Panc1 (cell line): ENCODE measurements at regions not wholly inside any gene's neighbourhood (a gene's known extent, or its start where the extent isn't known, plus 50 kb on each side); places are given as distances from the start of the nearest gene placed in this dataset.

ENCODE experiments used
- ATAC-seq: fragments of 200-7000 bp; cut with Tn5 transposase; 2 replicates; pipeline ENCODE4 v1.9.1; 2020; ENCODE audit warnings: mild to moderate bottlenecking, moderate library complexity
- BruUV-seq: library from RNA; stranded (reverse); fragments of 400-500 nt; replicated peaks from 2 replicates; lab custom pipeline; 2021; lab: Mats Ljungman, UMichigan
- CTCF ChIA-PET: fragments of 300-600 bp; sonication (Branson Sonifier 250); formaldehyde crosslinking; loops from one replicate; lab custom pipeline; 2022; ENCODE audit warnings: antibody characterized with exemption; lab: Charles Lee
- POLR2A ChIA-PET: fragments of 300-600 bp; sonication (Branson Sonifier 250); formaldehyde crosslinking; loops from one replicate; lab custom pipeline; 2022; ENCODE audit warnings: antibody characterized with exemption; lab: Charles Lee
- DNase-seq: peaks from one replicate; pipeline ENCODE4 v3.0.0-alpha.2; 2010; ENCODE audit warnings: low read depth, low spot score
- H3K27ac ChIP-seq: 2 replicates; pipeline ENCODE4 v1.5.1; 2011; ENCODE audit warnings: mild to moderate bottlenecking, low read length, inconsistent platforms
- H3K27me3 ChIP-seq: fragments of 200-500 bp; sonication (Bioruptor generic); 2 replicates; pipeline ENCODE4 v1.6.0; 2014; ENCODE audit warnings: low read length, inconsistent platforms; ENCODE audit not compliant: control insufficient read depth, insufficient read depth
- H3K36me3 ChIP-seq: fragments of 200-500 bp; sonication (Bioruptor generic); 2 replicates; pipeline ENCODE4 v1.5.1; 2014; ENCODE audit warnings: inconsistent platforms, mild to moderate bottlenecking, low read length, moderate library complexity; ENCODE audit not compliant: control insufficient read depth, insufficient read depth
- H3K4me1 ChIP-seq: 2 replicates; pipeline ENCODE4 v1.5.1; 2011; ENCODE audit warnings: inconsistent platforms, mild to moderate bottlenecking, low read length, moderate library complexity; ENCODE audit not compliant: control insufficient read depth, insufficient read depth
- H3K4me3 ChIP-seq, 2 experiments: 2 replicates each; pipeline ENCODE4 v1.5.1; 2011 to 2012; ENCODE audit warnings: low read depth in 2 of 2, low read length in 2 of 2, mild to moderate bottlenecking in 2 of 2, inconsistent platforms in 1 of 2, moderate library complexity in 1 of 2
- H3K9me3 ChIP-seq: fragments of 200-500 bp; sonication (Bioruptor generic); 2 replicates; pipeline ENCODE4 v1.5.1; 2014; ENCODE audit warnings: low read depth, mild to moderate bottlenecking, inconsistent platforms, low read length, moderate library complexity; ENCODE audit not compliant: control insufficient read depth, insufficient read depth
- POLR2AphosphoS5 ChIP-seq: IDR thresholded peaks from 2 replicates; pipeline ENCODE4 v1.6.1; 2012; ENCODE audit warnings: mild to moderate bottlenecking, low read depth, low read length, moderate library complexity
- SIN3A ChIP-seq: IDR thresholded peaks from 2 replicates; pipeline ENCODE4 v1.6.1; 2012; ENCODE audit warnings: low read depth, mild to moderate bottlenecking, low read length, moderate library complexity, borderline replicate concordance; ENCODE audit not compliant: insufficient read depth
- TCF7L2 ChIP-seq: IDR thresholded peaks from 2 replicates; pipeline ENCODE4 v1.6.1; 2011; ENCODE audit warnings: mild to moderate bottlenecking, low read depth, low read length, inconsistent platforms
- in situ Hi-C: cut with HindIII; loops from 2 replicates; pipeline ENCODE4 v1.10.0; 2016; ENCODE audit warnings: low sequenced_read_pairs, low pct_unique_long_range_greater_than_20kb
- intact Hi-C: fragments of 100-400 bp; cut with micrococcal nuclease; formaldehyde crosslinking; loops from one replicate; pipeline ENCODE4 v1.10.0; 2022; ENCODE audit not compliant: unreplicated experiment
- TF ChIP-seq, protein P1 (sequence below): fragments of 450-650 bp; IDR thresholded peaks from 2 replicates; pipeline ENCODE4 v1.5.1; 2017; ENCODE audit warnings: mild to moderate bottlenecking
- TF ChIP-seq, protein P2 (sequence below), 2 experiments: IDR thresholded peaks; 2 replicates each; pipeline ENCODE4 v1.6.1; 2011 to 2012; ENCODE audit warnings: low read depth in 2 of 2, control low read depth in 1 of 2, low read length in 1 of 2, mild to moderate bottlenecking in 1 of 2, moderate library complexity in 1 of 2; ENCODE audit not compliant: insufficient read depth in 1 of 2

DNA sequence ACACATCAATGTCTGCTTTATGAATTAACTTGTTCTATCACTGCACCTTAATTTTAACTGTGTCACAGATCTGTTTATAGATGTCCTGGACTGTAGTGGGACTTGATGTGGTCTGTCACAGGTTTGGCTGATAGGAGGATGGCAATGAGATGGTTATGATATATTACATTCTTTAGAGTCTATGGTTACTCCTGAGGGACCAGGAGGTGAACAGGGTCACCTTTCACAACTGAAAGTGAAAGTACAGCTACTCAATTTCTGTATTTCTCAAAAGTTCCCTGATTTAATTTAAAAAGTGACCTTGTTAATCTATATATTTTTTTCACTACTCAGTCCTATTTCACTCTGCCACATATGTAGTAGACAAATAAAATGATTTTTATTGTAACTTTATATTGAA lies 1284.1 kb upstream of the GYPC start:
- no peak for DNase-seq
- Histone ChIP-seq H3K27ac (no peak overlapping the region), H3K4me1 (no peaks in the 10 kb centered on the region), H3K36me3 (no peaks in the 10 kb centered on the region), H3K27me3 (no peaks in the 10 kb centered on the region), H3K4me3 (no peak overlapping the region), H3K9me3 (no peaks in the 10 kb centered on the region)
- BruUV-seq, result no TSS peak
- POLR2A ChIA-PET, result no interaction called here
- intact Hi-C loops (no loop called here), in situ Hi-C loops (no loop called here)
- ATAC-seq, result no peak
- CTCF ChIA-PET, result no interaction called here
- TF ChIP-seq SIN3A (no peak), POLR2AphosphoS5 (no peak), TCF7L2 (no peak)
- TF ChIP-seq, protein P1, sequence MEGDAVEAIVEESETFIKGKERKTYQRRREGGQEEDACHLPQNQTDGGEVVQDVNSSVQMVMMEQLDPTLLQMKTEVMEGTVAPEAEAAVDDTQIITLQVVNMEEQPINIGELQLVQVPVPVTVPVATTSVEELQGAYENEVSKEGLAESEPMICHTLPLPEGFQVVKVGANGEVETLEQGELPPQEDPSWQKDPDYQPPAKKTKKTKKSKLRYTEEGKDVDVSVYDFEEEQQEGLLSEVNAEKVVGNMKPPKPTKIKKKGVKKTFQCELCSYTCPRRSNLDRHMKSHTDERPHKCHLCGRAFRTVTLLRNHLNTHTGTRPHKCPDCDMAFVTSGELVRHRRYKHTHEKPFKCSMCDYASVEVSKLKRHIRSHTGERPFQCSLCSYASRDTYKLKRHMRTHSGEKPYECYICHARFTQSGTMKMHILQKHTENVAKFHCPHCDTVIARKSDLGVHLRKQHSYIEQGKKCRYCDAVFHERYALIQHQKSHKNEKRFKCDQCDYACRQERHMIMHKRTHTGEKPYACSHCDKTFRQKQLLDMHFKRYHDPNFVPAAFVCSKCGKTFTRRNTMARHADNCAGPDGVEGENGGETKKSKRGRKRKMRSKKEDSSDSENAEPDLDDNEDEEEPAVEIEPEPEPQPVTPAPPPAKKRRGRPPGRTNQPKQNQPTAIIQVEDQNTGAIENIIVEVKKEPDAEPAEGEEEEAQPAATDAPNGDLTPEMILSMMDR, result no peak
- TF ChIP-seq, protein P2, sequence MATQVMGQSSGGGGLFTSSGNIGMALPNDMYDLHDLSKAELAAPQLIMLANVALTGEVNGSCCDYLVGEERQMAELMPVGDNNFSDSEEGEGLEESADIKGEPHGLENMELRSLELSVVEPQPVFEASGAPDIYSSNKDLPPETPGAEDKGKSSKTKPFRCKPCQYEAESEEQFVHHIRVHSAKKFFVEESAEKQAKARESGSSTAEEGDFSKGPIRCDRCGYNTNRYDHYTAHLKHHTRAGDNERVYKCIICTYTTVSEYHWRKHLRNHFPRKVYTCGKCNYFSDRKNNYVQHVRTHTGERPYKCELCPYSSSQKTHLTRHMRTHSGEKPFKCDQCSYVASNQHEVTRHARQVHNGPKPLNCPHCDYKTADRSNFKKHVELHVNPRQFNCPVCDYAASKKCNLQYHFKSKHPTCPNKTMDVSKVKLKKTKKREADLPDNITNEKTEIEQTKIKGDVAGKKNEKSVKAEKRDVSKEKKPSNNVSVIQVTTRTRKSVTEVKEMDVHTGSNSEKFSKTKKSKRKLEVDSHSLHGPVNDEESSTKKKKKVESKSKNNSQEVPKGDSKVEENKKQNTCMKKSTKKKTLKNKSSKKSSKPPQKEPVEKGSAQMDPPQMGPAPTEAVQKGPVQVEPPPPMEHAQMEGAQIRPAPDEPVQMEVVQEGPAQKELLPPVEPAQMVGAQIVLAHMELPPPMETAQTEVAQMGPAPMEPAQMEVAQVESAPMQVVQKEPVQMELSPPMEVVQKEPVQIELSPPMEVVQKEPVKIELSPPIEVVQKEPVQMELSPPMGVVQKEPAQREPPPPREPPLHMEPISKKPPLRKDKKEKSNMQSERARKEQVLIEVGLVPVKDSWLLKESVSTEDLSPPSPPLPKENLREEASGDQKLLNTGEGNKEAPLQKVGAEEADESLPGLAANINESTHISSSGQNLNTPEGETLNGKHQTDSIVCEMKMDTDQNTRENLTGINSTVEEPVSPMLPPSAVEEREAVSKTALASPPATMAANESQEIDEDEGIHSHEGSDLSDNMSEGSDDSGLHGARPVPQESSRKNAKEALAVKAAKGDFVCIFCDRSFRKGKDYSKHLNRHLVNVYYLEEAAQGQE (IDR thresholded peaks at IDR 0.05; ENCODE audit: insufficient read depth in 1 of 2, low read depth in 2 of 2, low read length in 1 of 2), result no peak

DNA sequence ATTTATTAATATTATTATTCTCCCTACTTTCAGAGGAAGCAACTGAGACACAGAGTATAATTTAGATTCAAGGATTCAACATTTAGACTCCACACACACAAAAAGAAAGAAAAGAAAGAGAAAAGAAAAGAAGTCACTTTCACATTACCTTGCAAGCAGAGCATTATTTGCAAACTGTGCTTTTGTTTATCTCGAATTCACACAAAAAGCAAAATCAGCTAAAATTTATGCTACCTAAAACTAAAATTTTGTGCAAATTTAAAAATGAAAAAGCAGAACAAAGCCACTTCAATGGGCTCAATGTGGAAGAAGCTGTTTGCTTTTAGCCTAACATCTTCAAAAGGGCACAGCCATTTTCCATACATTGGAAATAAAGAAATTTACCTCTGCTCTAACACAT lies 1282.7 kb upstream of the GYPC start:
- no peaks in the 10 kb centered on the region for H3K4me1 ChIP-seq
- intact Hi-C loops, result no loop called here
- no TSS peak for BruUV-seq
- no peak overlapping the region for H3K4me3 ChIP-seq
- H3K27me3 ChIP-seq, result no peaks in the 10 kb centered on the region
- DNase-seq (no peak), ATAC-seq (no peak)
- CTCF ChIA-PET, result no interaction called here
- TF ChIP-seq POLR2AphosphoS5 (no peak), TCF7L2 (no peak), SIN3A (no peak)
- TF ChIP-seq, protein P2 (IDR thresholded peaks at IDR 0.05; ENCODE audit: insufficient read depth in 1 of 2, low read depth in 2 of 2, low read length in 1 of 2), result no peak
- TF ChIP-seq, protein P1, result no peak
- no peaks in the 10 kb centered on the region for H3K36me3 ChIP-seq
- no peaks in the 10 kb centered on the region for H3K9me3 ChIP-seq
- H3K27ac ChIP-seq, result no peak overlapping the region
- in situ Hi-C loops, result no loop called here
- POLR2A ChIA-PET, result no interaction called here
